ENCODE measurements at regions not wholly inside any gene's neighbourhood (a gene's known extent, or its start where the extent isn't known, plus 50 kb on each side); places are given as distances from the start of the nearest gene placed in this dataset.

DNA sequence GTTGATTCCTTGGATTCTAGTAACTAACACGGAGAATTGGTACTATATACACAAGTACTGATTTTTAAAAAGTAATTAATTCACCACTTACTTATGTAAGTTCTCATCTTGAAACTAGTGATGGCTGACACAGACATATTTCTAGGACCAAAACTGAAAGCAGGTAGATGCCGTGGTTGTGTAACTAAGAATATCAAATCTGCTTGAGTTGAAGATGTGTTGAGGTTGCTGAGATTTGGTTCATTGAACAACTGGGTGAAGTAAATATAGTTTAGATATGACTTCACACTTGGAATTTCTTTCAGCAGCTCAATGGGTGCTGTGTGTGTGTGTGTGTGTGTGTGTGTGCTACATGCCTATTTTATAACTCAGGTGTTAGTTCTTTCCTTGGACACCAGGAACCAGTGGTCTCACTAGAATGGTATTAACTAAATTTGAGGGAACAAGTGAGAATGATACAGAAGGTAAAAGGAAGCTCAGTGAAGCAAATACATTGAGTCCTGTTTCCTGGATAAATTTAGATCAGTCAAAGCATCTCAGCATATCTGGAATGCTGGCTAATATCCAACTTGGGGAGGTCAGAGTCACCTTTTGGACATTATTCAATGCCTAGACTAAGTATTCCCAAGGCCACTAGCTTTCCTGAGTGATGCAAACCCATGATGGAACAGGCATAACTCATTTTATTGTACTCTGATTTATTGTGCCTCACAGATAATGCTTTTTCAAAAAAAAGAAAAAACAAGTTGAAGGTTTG is 110.7 kb upstream of the ZEB2 start:
- ATAC-seq (no peak), DNase-seq (ENCODE audit: low read depth, low spot score) (no peak)
- RAD21 ChIA-PET (ENCODE audit: low non-redundant PET in 1 of 2, low total read pairs in 2 of 2, uncharacterized antibody in 2 of 2, unreplicated experiment in 2 of 2): interaction anchor here in 1 of 2 experiments (0.6 kb wide), 1 partner anchor 181 kb away, joined by 3 read pairs; no protein-coding TSS in a partner anchor
- Histone ChIP-seq H3K4me1 (ENCODE audit: control insufficient read depth in 1 of 2, insufficient read depth in 2 of 2, low read length in 2 of 2) (no peaks in the 10 kb centered on the region), H3K27ac (ENCODE audit: low read depth, low read length) (no peak overlapping the region), H3K4me2 (ENCODE audit: low read length) (no peak overlapping the region), H3K27me3 (ENCODE audit: insufficient read depth, low read length) (no peaks in the 10 kb centered on the region), H3K9me2 (ENCODE audit: insufficient read depth) (no peaks in the 10 kb centered on the region), H3K79me2 (ENCODE audit: insufficient read depth, low read length) (no peaks in the 10 kb centered on the region), H3K36me3 (ENCODE audit: control insufficient read depth in 1 of 2, insufficient read depth in 2 of 2, low read length in 2 of 2) (no peaks in the 10 kb centered on the region), H3K9ac (ENCODE audit: low read length) (no peak overlapping the region), H4K20me1 (ENCODE audit: insufficient read depth) (no peaks in the 10 kb centered on the region), H2AFZ (ENCODE audit: low read depth, low read length, poor library complexity, severe bottlenecking) (no peak overlapping the region), H3K4me3 (replicated peaks in 1 of 2; ENCODE audit: low read depth in 1 of 2, low read length in 2 of 2) (no peak overlapping the region), H3K9me3 (ENCODE audit: control insufficient read depth in 1 of 2, insufficient read depth in 1 of 2, low read depth in 1 of 2, low read length in 2 of 2) (no peaks in the 10 kb centered on the region)
- no TSS peak for BruUV-seq (replicated peaks)
- CTCF ChIA-PET: no interaction called here
- POLR2A ChIA-PET: interaction anchor here (0.6 kb wide), 1 partner anchor 1131 kb away, joined by 3 read pairs; no protein-coding TSS in a partner anchor
- TF ChIP-seq TCF7L2 (IDR thresholded peaks at IDR 0.05; ENCODE audit: borderline replicate concordance, extremely low read depth, insufficient read depth, insufficient read length) (no peak), ATF3 (IDR thresholded peaks at IDR 0.05) (no peak), EGR1 (IDR thresholded peaks at IDR 0.05; ENCODE audit: low read depth) (no peak), ZFX (IDR thresholded peaks at IDR 0.05) (no peak)
- intact Hi-C loops (cut with micrococcal nuclease): no loop called here

DNA sequence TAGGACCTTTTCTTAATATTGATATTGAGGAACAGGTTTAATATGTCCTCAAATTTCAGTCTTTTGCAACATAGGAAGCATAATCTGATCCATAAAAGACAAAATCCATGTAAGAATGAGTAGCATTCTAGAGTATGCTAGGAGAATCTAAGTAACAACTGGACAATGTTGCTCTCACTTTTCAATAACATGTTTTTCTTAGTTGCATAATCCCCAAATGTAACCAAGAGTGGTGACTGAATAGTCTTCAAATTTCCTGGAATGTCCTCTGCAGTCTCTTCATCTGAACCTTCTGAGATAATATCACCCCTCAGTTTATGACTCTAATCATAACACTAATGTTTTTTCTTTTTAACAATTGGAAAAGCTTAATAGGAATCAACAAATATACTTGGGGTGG is 110.0 kb upstream of the ZEB2 start:
- Histone ChIP-seq H3K27ac (ENCODE audit: low read depth, low read length) (no peak overlapping the region), H2AFZ (ENCODE audit: low read depth, low read length, poor library complexity, severe bottlenecking) (no peak overlapping the region), H3K4me1 (ENCODE audit: control insufficient read depth in 1 of 2, insufficient read depth in 2 of 2, low read length in 2 of 2) (no peaks in the 10 kb centered on the region), H3K9me2 (ENCODE audit: insufficient read depth) (no peaks in the 10 kb centered on the region), H3K79me2 (ENCODE audit: insufficient read depth, low read length) (no peaks in the 10 kb centered on the region), H3K27me3 (ENCODE audit: insufficient read depth, low read length) (no peaks in the 10 kb centered on the region), H3K36me3 (ENCODE audit: control insufficient read depth in 1 of 2, insufficient read depth in 2 of 2, low read length in 2 of 2) (no peaks in the 10 kb centered on the region), H3K9me3 (ENCODE audit: control insufficient read depth in 1 of 2, insufficient read depth in 1 of 2, low read depth in 1 of 2, low read length in 2 of 2) (no peaks in the 10 kb centered on the region), H3K9ac (ENCODE audit: low read length) (no peak overlapping the region), H4K20me1 (ENCODE audit: insufficient read depth) (no peaks in the 10 kb centered on the region), H3K4me3 (replicated peaks in 1 of 2; ENCODE audit: low read depth in 1 of 2, low read length in 2 of 2) (no peak overlapping the region), H3K4me2 (ENCODE audit: low read length) (no peak overlapping the region)
- intact Hi-C loops (cut with micrococcal nuclease): no loop called here
- CTCF ChIA-PET: no interaction called here
- RAD21 ChIA-PET (ENCODE audit: low non-redundant PET in 1 of 2, low total read pairs in 2 of 2, uncharacterized antibody in 2 of 2, unreplicated experiment in 2 of 2): no interaction called here
- TF ChIP-seq YY1 (IDR thresholded peaks at IDR 0.05; ENCODE audit: extremely low read depth, insufficient replicate concordance, low read depth, low read length): no peak
- TF ChIP-seq MAX (IDR thresholded peaks at IDR 0.05): no peak
- DNase-seq (ENCODE audit: low read depth, low spot score) (no peak), ATAC-seq (no peak)
- POLR2A ChIA-PET: no interaction called here
- no TSS peak for BruUV-seq (replicated peaks)
